GM18519 (cell line): ENCODE measurements at regions not wholly inside any gene's neighbourhood (a gene's known extent, or its start where the extent isn't known, plus 50 kb on each side); places are given as distances from the start of the nearest gene placed in this dataset.

Source experiments
- ATAC-seq: cut with Tn5 transposase; IDR thresholded peaks from one replicate; pipeline ENCODE4 v1.9.1; 2021; ENCODE audit warnings: mild to moderate bottlenecking, moderate library complexity; ENCODE audit not compliant: unreplicated experiment, low FRiP score

DNA sequence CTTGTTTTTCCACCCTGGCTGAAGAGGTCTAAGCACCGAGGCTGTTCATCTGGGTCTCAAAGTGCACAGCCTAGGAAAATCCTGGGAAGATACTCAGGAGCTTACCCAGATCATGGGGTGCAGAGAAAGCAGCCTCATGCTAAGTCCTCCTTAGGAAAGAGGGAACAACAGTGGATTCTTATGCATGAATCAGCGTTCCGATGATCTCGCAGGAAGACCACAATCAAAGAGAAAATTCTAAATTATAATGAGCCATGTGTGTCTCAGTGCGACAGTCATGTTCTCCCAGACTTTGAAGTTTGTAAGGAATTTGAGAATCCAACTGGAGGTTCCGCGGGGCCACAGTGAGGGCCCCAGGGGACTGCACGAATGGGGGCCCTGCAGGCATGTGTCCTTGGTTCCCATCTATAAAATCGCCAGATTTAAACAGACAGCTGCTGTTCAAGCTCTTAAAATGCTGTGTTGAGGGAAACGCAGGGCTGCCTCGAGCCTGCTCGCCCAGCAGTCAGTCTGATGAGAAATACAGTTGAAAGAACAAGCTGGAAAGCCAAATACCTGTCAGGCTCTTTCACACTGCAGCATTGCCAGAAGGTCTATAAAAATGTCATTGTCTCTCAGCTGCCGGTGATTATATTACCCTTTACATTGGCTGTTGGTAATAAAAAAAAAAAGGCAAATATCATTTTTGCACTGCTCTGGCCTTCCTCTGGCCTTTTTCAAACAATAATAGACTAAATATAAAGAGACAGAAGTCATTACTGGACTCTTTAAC lies 152.1 kb downstream of the PMP22 start:
- ATAC-seq = no peak

DNA sequence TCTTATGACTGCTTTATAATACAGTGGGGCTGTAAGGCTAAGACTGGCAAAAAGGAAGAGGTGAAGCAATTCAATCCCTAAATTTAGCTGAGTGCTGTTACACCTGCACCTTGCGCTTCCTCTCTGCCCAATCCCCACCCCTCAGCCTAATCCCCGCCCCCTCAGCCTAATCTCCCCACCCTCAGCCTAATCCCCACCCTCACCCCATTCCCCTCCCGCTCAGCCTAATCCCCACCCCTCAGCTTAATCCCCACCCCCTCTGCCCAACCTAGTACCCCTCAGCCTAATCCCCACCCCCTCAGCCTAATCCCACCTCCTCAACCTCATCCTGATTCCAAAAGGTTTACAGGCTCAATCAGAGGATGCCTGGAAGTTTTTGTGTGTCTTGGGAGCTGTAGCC lies 155.5 kb downstream of the PMP22 start:
- no peak for ATAC-seq

DNA sequence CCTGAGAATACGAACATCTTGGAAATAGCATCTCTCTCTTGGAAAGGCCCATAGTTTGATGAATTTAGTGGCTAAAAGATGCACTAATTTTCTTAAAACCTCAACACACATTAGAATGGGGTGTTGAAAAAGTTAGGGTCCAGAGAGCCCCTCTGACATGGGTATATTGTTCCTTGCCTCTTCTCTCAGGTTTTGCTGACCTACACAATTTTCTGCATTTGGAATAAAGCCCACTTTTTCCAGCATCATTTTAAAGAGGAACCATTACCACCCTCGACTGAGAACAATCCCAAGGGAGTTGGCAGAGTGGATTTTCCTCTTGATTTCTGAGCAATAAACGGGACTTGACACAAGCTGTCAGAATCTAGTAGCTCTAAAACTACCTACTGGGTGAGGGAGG lies 156.1 kb downstream of the PMP22 start:
- ATAC-seq = no peak

DNA sequence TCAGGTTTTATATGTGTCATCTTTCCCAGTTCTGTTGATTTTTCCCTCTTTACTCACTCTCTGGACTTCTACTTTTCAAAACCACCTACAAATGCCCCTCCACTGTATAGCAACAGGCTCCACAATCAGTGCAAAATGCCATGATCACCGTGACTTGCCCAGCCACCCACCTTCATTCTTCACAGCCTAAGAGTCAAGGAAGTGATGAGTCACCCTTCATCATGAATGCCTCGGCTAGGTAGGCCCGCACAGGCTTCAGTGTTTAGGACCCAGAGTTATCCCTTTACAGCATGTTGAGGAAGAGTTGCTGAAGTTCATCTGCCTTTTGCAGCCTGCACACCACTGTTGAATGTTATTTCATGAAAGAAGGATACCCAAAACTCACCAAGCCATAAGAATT lies 158.6 kb downstream of the PMP22 start:
- ATAC-seq = no peak

DNA sequence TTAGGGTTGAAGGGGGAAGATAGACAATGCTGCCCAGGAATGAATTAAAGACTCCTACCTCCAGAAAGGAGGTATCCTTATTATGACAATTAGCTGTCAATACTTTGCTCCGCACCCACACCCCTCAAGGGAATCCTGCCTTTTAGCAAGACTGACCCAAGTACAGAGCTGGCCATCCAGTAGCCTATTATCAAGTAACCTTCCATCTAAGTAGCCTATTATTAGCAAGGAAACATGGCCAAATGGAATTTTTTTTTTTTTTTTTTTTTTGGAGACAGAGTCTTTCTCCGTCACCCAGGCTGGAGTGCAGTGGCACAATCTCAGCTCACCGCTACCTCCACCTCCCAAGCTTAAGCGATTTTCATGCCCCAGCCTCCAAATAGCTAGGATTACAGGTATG lies 161.3 kb downstream of the PMP22 start:
- ATAC-seq = no peak

DNA sequence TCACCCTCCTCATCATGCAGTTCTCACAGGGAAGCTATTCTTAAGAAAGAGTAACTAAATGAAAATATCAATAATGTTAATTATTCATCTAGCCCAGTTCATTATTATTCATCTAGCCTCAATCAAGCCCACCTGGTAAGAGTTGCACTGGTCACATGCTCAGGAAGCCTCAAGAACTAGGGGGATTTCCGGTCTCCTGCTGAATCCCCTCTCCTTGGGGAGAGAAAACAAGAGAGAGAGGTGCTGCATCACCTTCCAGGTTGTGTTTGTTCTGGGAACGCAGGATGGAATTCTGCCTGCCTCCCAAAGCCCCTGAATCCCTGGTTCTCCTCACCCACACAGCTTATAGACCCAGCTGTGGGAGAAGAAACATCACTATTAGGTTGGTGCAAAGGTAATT lies 164.0 kb downstream of the PMP22 start:
- ATAC-seq = no peak

DNA sequence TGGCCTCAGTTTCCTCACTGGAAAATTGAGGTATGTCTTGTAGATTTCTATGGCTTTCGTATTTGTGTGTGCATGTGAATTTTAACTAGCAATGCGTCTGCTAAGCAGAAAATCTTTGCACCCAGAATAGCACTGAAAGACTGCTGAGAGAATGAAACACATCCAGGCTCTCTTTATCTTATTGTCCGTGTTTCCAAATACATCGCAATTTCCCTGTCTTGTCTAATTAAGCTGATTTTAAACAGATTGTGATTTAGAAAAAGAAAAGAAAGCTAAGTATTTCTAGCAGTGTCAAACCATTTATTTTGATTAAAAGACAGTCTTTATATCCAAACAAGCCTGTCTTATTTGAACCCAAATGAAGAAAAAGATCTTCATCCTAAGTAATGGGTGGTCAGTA lies 168.6 kb downstream of the PMP22 start:
- no peak for ATAC-seq

DNA sequence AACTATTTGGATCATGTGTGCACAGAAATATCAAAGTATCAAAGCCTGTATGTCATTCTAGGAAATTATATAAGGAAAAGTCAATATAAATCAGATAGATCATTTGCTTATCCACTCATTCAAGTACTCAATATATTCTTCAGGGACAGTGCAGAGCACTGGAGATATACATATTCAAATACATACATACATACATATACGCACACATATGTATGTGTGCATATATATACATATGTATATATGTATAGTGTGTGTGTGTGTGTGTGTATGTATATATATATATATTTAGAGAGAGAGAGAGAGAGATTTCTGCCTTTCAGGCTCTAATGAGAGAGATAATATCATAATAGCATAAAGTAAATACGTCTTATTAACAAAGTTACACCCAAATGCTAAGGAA lies 169.2 kb downstream of the PMP22 start:
- ATAC-seq = no peak

DNA sequence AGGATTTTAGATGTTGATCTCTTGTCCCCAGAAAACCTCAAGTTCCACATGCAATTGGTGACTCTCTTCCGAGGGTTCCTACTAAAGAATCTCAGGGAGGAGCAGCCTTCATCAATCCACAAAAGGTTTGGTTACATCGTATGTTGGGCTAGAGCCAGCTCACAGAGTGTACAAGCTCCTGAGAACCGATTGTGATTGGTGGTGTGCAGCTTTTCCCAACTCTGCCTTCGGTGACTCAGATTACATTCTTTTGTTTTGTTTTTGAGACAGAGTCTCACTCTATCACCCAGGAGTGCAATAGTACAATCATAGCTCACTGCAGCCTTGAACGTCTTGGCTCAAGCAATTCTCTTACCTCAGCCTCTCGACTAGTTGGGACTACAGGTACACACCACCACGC lies 172.4 kb downstream of the PMP22 start:
- no peak for ATAC-seq

DNA sequence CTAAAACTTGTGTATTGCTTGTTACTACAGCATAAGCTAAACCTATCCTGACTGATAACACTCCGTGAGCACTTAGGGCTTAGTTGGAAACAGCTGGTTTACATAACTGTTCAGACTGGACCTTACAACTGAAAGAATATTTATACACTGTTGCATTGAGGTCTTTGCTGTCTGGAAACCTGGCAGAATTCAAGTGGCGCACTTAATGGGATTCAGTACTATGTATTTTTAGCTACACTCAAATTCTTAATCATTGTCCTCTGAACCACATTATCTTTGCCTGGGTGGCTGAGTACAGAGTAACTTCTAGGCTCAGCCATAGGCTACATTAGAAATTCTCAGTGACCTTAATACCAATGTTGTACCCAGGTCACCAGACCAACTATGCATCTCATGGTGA lies 172.9 kb downstream of the PMP22 start:
- ATAC-seq = no peak

DNA sequence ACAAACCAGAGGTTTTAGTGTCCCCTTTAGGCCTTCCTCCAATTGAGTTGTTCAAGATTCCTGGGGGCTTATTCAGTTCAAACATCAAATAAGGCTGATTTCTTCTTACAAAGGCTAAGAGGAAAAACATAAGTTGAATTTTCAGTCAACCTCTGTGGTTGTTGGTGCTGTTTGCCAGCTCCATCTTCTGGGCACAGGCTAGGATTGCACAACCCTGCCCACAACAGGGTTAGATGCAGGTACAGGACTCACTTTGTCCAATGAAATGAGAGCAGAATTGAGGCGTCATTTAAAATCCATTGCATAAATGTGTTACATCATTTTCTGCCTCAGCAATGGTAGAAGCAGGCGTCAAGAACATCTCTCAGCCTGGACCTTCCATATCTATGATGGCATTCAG lies 173.3 kb downstream of the PMP22 start:
- no peak for ATAC-seq

DNA sequence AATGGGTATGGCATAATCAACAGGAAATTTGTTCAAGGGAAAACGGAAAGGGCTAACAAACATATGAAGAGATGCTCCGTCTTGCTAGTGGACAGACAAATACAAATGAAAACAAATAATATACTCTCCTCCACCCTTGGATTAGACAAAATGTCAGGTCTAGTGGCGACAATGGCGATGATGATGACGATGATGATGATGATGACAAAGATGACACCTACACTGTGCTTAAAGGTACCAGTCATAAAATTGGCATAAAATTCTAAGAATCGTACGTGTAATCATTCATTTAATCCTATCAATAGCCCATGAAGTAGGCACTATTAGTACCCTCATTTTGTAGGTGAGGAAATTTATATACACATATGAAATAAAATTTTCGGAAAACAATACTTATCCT lies 174.6 kb downstream of the PMP22 start:
- no peak for ATAC-seq

DNA sequence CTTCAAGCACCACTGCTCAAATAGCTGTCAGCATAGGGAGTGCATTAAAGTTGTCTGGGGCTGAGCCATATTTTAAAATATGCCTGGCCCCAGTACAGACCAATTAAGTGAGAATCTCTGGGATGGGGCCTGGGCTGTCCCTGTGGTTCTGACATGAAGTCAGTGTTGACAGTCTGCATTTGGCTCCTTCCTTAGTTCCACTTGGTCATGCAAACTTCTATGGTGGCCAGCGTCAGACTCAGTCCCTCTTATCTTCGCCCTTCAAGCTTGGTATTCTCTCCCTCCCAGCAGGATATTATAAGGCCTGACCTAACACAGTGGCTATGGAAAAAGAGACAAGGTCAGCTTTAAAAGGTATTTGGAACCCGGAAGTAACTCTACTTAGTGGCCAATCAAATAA lies 177.2 kb downstream of the PMP22 start:
- no peak for ATAC-seq

DNA sequence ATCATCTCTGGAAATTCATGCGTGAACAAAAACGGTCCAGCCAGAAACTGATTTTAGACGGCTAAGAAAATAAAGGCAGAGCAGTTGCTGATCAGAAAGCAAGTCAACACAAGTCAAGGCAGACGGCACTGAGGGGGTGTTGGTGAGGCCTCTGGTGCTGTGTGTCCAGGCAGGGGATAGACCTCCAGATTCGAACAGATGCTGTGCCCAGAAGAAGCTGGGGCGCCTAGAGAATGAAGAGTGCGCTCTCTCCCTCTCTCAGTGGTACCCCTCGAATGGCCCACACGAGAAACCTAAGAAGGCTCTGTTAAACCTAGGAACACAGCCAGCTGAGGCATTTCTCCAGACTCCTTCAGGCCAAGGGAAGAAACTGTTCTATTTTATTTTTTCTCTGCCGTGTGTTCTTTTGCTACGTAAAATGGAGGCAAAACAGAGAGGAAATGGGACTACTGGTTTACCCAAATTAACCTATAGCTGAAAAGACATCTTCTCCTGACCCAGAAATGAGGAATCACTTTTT lies 178.3 kb downstream of the PMP22 start:
- no peak for ATAC-seq

DNA sequence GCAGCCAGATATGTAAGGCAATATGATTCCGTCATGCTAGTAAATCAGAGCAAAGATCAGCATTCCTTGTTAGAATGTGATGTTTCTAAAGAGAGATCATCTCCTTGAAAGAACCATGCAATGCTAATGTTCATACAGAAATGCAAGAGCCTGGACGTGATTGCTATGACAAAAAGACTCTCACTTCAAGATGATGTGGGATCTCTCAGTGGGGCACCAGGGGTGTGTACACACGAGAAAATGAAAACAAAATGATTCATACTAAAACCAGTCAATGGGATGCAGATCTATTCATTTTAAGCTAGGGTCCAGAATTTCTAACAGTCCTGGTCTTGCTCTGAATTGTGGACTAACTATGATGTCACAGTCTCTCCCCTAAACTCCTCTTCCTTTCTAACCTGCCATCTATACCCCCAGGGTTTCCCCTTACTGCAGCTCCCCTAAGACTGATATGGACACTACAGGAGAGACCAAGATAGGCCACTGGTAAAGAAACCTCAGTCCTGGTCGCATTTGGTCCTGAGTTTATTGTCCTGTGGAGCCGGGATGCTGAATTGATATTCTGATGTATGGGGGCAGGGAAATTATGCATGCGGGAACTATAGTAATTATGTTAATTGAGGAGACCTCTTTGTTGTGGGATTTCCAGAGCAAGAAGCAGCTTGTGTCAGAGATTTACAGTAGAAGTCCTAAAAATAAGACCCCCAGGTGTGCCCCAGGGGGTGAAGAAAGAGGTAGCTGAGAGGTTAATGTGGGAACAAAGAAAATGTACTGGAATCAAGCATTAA lies 179.0 kb downstream of the PMP22 start:
- no peak for ATAC-seq

DNA sequence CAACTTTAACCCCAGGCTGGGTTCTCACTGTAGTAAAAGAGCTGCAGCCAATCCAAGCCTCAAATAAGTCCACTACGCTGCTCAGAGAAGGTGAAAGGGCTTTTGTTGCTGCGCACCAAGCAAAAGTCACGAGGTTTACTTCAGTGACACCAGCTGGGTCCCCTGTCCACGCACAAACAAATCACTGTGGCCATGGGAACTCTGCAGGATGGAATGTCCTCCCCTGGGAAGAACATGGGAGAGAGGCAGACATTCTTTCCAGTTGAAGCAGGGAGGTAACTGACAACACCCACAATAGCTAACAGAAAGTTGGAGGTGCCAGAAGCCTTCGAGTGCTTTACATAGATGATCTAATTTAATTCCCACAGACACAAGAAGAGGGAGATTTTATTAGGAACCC lies 181.9 kb downstream of the PMP22 start:
- ATAC-seq = no peak

DNA sequence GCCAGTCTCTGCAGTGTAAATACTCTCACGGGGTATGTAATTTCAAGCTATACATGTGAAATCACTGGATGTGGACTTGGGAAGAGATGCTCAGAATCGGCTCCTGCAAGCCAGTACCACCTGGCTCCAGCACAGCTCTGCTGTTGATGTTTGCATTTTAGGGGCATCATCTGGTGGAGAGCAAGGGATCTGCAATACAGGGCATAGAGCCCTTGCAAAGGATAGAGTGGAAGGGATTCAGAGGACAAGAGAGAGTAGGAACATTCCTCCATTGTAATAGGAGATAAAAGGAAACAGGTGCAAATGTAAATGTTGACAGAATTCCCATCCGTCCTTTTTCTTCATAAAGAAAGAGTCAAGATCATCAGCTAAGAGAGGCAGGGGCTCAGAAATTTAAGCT lies 184.1 kb downstream of the PMP22 start:
- no peak for ATAC-seq

DNA sequence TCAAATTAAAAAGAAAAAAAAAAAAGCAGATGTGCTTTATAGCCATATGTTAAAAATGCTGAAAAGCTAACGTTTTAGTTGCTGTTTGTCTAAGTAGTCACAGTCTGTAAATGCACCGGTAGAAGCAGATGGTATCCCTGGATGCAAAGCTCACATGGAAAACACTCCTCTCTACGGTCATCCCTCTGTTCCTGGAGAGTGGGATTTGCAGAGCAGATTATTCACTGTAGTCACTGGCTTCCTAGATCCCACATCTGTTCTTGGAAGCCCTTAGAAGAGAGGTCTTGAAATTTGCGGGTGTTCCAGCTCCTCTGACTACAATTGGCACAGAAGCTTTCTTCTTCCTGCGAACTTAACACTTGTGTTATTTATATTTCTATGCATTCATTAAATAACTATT lies 186.6 kb downstream of the PMP22 start:
- ATAC-seq = no peak

DNA sequence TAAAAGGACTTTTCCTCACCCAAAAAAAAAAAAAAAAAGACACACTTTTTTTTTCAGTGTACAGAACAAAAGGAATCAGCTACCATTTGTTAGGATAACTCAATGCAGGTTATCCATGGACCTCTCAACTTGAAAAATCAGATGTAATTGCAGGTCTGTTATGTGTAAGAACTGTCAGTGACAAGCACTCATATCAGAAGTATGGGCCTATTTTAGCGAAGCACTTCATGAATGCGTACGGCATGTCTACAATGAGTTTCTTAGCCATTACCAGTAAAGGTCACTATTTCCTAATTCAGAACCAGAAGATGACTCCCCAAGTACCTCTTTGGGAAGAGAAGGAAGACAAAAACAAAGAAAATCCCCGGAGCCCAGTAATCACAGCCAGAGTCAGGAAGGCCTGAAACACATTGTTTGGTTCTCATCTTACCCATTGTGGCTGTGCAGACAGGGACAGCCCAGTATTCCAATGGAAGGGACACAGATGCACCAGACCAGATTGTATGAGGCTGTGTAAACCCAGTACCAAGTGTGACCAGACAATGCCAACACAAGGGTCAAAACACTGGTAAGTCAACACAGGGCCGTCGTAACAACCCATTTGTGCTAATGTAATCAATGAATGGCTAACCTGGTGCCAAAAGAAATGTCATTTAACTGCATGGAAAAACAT lies 188.0 kb downstream of the PMP22 start:
- no peak for ATAC-seq

DNA sequence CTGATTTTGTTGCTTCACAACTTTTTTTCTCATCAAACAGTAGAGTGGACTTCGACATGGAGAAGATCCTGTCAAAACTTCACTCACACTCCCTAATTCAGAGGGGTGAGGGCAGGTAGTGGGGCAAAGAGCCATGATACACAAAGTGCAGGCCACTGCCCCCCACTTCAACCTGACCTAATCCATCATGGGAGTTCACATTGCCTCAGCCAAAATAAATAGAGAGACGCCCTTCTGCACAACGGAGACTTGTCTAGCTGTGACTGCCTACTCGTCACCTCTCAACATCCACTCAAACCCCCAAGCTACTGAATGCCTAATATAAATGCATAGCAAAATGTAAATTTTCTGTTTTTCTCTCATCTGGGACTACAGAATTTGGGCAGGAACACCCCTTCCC lies 213.2 kb downstream of the PMP22 start:
- no peak for ATAC-seq

DNA sequence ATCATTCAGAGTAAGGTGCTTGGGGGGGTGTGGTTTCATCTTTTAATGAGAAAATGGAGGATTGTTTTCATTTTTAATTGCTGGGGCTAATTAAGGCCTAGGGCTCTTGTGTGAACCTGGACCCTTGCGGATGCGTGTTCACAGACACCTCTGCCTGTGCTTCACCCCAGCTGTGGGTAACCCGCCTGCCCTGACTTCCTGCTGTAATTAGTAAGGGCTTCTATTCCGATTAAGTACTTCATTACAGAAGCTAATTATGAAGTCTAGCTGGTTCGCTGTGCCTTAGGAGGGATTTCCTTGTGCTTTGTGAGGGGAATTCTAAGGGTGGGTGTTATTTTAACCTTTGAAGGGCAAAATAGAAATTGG lies 215.3 kb downstream of the PMP22 start:
- ATAC-seq = no peak
